Fibroblast of skin of abdomen (primary cell): ENCODE measurements at regions not wholly inside any gene's neighbourhood (a gene's known extent, or its start where the extent isn't known, plus 50 kb on each side); places are given as distances from the start of the nearest gene placed in this dataset.
"Not testable (repeated sequence)": the region's sequence is repeated elsewhere in the genome, so short reads cannot be mapped to it uniquely, and the experiment has no call there.

Source experiments
- DNase-seq: peaks from one replicate; pipeline ENCODE4 v3.0.0-alpha.2; 2013

DNA sequence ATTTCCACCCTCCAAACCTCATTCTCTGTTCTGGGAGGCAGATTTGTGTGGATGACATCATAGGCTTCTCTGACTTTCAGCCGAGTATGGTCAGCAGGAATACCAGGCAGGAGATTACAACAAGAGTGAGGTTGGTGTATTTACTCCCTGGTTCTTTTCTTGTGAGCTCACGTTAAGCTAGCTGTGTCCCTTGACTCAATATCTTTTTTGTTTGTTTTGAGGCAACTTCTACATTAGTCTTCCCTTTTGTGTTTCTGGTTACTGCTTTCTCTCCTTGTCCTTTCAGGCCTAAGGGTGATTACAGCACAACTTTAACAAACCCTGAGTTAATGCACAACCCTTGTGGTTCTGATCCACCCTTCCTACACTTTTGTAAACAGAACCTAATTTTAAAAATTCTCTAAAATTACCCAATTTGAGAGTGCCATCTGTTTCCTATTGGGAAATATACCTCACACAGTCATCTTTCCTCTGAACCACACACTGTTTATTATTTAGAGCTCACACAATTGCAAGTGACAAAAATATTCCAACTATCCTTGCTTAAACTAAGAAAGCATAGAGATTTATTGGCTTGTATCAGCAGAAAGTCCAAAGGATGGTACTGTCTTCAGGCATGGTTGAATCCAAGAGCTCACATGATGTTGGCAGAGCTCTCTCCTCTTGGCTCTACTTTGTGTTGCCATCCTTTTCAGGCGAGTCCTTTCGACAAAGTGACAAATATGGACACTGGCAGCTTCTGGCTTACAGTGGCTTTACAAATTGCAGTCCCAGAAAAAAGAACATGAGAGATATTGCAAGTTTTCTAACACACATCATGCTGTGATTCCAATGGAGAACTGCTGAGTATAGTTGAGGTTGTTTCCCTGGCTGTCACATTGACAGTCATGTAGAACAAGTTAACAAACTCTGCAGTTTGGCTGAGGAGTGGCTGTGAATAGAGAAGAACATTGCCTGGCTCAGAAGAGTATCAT lies 150.5 kb upstream of the DDIT4L start:
- peak; percentile 25 for DNase-seq

DNA sequence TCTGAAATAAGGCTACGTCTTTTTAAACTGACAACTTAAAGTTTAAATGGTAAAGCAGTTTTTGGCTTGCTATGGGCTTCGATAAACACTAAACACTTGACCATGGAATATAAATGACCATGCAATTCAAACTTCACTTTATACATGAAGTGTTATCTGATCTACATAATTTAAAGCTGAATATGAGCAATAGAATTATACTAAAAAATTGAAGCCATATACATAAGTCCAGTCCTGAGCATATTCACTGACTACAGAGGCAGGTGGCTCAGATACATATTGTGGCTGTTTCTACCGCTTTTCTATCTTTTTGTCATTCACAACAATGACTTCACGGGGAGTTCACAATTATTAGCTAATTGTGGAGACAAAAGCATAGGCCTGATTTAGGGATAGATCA lies 149.6 kb upstream of the DDIT4L start:
- no peak for DNase-seq

DNA sequence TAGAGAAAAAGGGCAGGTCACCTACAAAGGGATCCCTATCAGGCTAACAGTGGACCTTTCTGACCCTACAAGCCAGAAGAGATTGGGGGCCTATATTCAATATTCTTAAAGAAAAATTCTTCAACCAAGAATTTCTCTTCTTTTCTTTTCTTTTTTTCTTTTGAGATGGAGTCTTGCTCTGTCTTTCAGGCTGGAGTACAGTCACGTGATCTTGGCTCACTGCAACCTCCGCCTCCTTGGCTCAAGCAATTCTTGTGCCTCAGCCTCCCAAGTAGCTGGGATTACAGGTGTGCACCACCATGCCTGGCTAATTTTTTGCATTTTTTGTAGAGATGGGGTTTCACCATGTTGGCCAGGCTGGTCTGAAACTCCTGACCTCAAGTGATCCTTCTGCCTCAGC lies 143.2 kb upstream of the DDIT4L start:
- not testable (repeated sequence) for DNase-seq

DNA sequence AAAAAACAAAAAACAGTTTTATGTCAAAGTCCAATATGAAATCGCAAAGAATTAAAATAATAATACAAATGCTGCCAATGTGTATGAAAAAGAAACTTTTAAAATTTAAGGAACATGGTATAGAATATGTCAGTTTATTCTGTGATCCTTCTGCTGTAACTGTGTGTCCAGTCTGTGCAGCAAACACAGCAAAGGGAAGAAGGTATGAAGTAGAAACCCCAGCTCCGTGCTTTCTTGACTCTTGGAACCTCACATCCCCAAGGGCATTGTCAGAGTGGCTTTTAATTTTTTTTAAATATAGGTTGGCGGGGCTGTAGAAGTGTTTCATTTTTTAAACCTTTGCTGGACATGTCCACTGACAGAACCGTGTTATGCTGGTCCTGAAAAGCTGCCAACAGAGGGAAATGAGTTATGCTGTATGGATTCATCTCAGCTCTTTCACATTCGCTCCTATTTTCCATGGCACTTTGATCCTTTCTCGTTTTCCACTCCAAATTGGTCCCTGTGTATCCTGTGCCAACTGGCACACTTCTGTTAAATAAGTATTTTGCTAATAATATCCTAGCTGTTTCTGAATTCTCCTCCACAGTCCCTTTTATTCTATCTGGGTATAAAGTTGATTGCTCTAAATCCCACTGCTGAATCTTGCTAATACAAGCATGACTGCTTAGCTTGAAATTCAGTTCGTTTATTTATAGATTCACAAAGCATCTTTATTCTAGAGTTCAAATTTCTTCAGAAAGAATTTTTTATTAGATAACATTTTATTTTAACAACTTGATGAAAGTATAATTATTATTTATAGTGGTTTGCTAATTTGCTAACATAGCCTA lies 127.0 kb upstream of the DDIT4L start:
- no peak for DNase-seq

DNA sequence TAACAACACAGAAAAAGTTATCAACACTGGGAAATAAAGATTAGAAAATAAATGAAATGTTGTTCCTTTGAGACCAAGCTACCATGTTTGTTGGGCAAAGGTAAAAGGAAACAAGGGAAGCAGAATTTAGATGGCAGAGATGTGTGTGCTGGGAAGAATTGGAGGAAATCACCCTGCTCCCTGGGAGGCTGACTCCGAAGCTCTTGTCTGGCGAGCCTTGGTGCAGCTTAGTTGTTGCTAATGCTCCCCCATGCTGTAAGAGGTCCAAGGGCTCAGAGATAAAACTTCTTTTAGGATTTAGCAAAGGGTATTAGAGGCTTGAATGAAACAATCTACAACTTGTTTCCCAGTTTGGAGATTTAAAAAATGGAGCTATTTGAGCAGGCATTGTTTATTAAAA lies 123.8 kb upstream of the DDIT4L start:
- no peak for DNase-seq

DNA sequence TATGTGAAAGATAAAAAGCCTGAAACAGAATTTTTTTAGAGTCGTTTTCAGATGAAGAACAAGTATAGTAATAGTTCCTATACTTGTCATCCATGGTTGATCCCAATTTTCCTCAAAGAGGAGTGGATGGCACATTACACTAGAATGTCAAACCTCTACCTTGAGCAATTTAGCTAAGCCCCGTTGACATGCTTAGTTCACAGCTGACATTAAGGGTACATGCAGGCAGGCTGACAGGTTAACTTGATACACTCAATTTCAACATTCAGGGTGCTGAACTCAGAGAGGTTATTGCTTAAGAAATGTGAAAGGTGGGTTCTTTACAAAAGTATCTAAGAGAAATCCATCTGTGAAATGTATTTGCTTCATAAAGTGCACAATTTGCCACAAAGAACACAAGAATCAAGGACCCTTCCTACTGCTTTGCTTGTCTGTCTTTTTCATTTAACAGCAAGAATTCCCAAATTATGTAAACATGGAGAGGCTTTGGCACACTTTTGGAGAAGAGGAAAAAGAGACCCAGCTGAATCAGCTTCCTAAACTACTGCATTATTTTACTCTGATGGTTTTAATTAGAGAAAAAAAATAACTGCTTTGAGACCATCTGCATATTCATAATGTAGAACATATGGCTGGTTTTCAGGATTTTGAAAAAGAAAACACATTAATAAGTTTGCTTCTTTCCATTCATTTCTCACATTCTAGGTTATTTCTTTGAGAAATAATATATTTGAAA lies 122.5 kb upstream of the DDIT4L start:
- DNase-seq: peak; percentile 48

DNA sequence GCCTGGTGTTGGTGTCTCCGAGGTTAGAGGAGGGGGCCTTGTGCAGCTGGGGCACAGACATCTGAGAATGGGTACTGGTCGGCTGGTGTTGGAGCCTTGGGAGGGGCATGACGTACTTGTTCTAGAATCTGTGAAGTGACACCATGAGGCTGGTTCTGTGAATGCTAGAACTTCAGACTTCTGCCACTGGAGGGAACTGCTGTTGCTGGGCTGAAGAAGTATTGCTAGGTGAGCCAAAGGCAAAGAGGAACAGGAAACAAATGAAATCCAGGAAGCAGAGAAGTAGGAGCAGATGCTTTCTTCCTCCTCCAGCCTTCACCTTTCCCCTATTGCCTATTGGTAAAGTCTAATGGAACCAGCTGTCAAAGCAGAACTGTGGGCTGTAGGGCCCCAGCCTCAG lies 120.9 kb upstream of the DDIT4L start:
- DNase-seq: no peak

DNA sequence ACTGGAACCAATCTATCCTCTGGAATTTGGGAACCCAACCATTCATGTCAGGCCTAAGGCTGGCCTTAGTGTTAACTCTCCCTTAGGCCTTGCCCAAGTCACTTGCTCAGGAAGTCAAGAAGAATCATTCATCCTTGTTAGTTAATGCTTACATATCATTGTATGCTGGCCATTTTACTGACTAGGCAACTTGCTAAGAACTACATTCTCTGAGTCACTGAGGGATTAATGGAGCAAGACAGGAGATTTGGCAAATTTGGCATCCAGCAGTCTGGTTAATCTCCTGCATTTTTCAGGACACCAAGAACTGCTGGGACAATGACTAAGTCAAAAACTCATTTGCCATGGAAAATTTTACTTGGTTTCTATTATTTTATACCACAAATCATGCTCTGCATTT lies 115.8 kb upstream of the DDIT4L start:
- peak; percentile 60 for DNase-seq

DNA sequence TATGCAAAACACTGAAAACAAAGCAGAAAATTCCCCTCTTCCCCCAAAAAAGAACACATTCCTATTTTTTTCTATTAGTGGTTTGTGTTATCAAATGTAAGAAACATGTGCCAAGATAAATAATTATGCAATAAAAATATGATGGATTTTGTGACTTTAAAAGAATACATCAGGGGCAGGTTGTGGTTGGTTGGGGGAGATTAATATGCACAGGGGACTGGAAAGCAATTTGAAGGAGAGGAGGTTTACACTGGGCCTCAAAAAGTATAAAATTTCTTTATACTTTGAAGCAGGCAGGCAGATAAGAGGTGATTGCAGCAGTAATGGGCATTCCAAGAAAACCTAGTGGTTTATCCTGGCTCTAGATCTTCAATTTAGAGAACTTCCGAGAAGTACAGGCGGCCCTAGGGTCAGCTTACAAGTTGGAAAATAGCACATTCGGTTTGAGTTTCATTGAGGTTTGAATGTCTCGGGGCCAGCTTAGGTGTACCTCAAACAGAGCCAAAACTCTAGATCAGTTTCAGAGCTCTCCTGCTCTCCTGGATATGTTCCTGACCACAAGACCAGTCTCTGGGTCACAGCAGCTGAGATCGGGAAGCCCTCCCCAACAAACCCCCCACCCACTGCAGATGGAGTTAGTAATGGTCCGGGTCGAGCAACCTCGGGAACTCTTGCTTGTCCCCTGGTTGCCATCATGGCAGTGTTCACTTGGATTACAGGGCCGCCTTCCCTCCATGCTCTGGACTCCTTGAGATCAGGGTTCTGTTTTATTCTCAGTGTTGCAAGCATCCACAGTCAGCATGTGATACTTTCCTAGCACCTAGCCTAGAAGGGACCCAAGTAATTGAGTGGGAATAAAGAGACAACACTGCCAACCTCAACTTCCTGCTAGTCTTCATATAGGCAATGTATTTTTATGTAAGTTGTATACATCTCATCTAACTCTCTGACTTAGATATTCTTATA lies 112.1 kb upstream of the DDIT4L start:
- no peak for DNase-seq

DNA sequence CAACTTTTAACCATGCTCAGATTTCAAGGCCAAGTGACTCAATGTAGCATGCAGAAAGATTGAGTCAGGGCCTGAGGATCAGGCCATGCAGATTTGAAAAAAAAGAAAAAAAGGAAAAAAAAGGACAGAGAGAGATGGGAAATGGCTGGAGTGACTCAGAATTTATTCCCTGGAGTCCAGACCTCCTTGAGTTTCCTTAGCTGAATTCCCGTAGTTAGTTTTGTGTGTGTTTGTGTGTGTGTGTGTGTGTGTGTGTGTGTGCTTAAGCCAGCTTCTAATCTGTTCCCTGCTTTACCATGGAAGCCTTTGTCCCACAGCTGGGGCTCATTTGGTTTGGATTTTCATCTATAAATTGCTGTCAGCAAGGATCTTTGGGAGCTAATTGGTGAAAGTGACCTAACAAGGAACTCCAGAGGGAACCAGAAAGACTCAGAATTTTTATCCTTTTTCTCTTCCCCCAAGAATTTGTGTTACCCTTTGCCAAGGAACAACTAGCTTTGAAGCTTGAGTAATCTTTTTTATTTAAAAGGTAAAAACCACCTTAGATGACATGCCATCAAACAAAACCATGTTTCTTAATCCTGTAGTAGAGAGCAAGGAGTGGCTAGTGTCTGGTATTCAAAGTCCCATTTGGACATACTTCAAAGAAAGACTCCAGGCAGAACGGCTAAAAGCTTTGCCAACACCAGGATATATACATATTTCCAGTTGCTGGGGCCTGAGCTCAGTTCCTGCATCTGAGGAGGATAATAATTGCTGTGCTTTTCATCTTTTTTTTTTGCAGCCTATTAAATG lies 109.0 kb upstream of the DDIT4L start:
- DNase-seq: peak; percentile 98

DNA sequence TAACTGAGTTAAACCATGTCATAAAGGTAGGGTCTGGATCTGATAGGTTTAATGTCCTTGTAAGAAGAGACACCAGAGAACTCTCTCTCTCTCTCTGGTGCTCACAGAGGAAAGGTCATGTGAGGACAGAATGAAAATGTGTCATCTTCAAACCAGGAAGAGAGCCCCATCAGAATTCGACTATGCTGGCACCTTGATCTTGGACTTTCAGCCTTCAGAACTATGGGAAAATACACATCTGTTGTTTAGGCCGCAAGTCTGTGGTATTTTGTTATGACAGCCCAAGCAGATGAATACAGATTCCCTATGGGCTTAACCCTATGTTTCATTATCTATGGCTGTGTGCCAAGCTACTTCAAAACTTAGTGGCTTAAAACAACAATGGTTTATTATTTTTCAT lies 105.5 kb upstream of the DDIT4L start:
- DNase-seq: peak; percentile 38

DNA sequence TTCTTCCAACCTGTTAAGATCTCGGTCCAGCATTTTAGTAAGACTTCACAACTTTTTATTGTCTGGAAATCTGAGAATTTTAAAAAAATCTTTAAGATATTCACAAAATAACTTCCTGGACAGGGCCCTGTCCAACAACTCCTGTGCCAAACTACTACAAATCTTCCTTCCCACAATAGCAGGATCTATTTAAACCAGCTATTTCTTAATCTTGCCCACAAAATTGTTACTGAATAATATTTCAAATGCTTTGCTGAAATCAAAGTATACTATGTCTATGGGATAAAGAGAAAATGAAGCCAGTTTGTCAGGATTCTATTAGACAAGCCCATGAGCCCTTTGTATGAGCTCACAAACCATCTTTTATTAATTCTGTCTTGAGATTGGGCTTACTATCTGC lies 104.1 kb upstream of the DDIT4L start:
- peak; percentile 55 for DNase-seq

DNA sequence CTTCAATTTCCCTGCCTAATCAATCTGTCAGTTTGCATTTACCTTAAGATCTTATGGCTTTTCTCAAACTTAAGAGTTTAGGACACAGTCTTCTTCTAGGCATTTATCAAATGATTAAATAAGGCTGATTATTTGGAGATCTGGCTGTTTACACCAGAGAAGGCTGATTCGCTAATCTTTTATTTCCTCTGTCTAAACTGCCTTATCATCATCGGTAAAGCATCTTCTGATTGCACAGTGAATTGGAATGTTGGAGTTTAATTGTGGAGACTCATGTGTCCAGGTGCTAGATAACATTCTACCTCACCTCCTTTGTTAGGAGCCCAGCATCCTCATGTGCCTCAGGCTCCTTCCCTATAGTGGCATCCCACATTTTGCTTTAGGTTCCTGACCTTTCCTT lies 100.3 kb upstream of the DDIT4L start:
- DNase-seq: peak; percentile 59

DNA sequence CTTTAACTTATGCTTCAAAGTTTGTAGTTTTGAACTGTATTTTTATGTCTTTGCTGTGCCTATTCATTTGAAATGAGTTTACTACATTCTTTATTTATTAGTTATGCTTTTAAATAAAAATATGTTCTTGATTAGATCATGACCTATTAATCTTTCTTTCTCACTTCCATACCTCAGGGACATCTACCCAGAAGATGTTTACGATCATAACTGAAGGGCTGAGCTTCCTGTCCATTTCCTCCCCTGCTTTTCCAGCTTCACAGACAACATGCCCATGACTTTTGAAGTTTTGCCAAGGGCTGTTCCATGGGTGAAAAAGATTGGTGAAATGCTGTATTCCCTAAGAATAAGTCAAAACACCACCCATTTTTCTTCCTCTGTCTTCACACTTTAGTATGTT lies 99.7 kb upstream of the DDIT4L start:
- peak; percentile 38 for DNase-seq

DNA sequence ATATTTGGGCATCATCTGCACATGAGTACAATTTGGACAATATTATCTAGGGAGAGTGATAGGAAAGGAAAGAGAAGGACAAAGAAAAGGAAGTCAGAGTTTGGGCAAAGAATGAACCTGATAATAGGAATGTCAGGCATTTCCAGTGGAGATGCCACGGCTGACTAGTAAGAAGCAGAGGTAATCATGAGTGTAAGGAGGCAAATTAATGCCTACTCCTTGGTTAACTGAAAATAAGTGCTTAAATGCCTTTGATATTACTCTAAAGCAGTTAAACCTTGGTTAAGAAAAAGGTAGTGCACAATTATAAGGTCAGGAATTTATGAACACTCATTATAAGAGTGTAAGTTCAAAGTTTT lies 99.2 kb upstream of the DDIT4L start:
- peak; percentile 46 for DNase-seq

DNA sequence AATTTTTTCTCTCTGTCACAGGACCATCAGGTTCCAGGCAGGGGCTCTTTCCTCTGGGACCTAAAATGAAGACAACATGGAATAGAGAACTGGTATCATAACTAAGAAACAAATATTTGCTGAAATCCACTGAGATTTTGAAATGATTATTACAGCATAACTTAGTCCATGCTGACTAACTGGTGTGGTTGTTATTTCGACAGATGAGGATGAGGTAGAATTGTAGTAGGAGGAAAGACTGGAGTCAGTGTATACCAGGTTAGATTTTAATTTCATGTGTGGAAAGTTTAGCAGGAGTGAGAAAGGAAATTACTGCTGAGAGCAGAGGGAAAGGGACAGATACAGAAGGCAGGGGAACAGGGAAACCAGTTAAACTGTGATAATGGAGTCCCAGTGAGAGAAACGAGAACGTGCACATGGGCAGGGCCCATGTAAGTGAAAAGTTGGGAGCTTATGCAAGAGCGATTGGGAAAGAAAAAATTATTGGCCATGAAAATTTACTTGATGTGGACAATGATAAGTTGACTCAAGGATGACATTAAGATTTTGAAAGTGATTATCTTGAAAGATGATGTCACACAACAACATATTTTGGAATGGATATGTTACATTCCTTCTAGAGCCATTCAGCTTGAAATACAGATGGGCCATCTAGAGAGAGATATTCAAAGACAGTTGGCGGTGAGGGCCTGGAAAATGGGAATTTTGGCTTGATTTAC lies 98.7 kb upstream of the DDIT4L start:
- no peak for DNase-seq

DNA sequence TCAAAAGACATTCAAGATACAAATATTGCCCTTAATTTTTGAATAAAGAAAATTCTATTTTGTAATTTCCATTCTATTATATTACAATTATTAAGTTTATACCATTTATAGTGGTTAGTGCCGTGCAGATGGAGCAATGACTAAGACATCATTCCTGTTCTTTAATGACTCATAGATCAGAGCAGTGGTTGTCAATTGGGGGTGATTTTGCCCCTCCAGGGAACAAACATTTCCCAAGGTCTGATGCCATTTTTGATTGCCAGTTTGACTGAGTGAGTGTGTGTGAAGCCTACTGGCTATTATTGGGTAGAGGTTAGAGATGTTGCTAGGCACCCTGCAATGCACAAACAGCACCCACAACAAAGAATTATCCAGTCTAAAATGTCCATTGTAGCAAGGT lies 97.9 kb upstream of the DDIT4L start:
- peak; percentile 50 for DNase-seq

DNA sequence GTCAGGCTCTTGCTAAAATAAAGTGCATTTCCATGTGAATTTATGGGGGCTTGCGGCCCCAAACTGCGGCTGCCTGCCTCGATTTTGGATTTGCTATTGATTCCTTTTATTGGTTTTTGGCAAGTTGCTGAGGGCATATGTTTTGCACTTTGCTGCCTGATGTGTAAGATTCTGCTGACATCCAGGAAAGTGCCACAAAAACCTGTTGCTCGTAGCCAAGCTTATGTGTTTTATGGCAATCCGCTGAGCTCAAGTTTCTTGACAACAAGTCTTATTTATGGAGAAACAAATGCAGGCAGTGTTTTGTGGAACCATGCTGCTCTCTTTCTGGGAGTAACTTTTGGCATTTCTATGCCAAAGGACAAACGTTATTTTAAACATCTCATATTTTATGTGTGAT lies 97.3 kb upstream of the DDIT4L start:
- no peak for DNase-seq

DNA sequence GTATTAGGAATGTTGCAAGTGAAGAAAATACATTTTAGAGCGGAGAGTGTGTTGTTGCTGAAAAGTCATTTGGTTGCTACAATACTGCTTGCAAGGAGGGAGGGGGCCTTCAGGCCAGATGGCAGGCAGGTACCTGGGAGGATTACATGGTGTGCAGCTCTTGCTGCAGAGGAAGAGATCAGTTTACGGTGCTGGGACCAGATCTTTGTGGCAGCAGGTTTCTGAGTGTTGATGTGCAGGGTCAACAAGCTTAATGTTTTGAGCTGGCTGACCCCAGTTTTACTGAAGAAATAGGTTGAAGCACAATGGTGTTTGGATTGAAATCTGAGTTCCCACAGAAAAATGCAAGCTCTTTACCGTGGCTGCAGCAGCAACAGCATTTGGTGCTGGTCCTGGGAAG lies 96.4 kb upstream of the DDIT4L start:
- no peak for DNase-seq

DNA sequence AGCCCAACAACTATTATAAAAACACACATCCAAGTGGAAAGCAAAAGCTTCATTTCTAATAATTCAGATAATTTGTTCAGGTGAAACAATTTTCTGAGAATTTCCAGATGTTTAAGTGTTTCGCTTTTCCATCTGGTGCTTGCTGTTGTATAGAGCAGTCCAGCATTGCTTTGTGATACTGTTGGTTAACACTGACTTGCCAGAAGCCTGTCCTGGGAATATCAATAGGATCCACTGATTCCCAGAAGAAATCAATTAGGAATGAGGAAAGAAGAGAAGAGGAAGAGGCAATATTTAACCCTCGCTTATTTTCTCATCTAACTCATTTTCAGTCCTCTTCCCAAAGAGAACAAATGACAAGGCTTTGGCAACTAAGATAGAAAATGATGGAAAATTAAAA lies 94.9 kb upstream of the DDIT4L start:
- no peak for DNase-seq
